OCI-LY3 (cell line): ENCODE measurements at regions not wholly inside any gene's neighbourhood (a gene's known extent, or its start where the extent isn't known, plus 50 kb on each side); places are given as distances from the start of the nearest gene placed in this dataset.

Source experiments
- H2AFZ ChIP-seq: fragments of 200-600, 300-600 bp; shearing (Covaris generic); 2 replicates; pipeline ENCODE4 v1.6.0; 2014; ENCODE audit warnings: antibody characterized with exemption, low read depth, low read length
- H3K27ac ChIP-seq: fragments of 200-600, 300-600 bp; sonication (generic); 2 replicates; pipeline ENCODE4 v1.5.1; 2014; ENCODE audit warnings: mild to moderate bottlenecking, low read length, moderate library complexity, mixed read lengths
- H3K27me3 ChIP-seq: fragments of 200-600, 300-600 bp; sonication (generic); 2 replicates; pipeline ENCODE4 v1.6.1; 2014; ENCODE audit warnings: low read depth, low read length, mixed read lengths
- H3K36me3 ChIP-seq: fragments of 200-600, 300-600 bp; sonication (generic); replicated peaks from 2 replicates; pipeline ENCODE3; 2014; ENCODE audit warnings: low read depth, low read length, mixed read lengths
- H3K4me1 ChIP-seq: fragments of 300-600, 200-600 bp; sonication (generic); 2 replicates; pipeline ENCODE4 v1.6.1; 2014; ENCODE audit warnings: low read length, mixed read lengths
- H3K4me2 ChIP-seq: fragments of 200-600, 300-600 bp; sonication (generic); 2 replicates; pipeline ENCODE4 v1.6.1; 2014; ENCODE audit warnings: low read length, mixed read lengths
- H3K4me3 ChIP-seq: fragments of 300-600, 200-600 bp; sonication (generic); 2 replicates; pipeline ENCODE4 v1.5.1; 2014; ENCODE audit warnings: antibody characterized with exemption, mild to moderate bottlenecking, low read length, moderate library complexity
- H3K79me2 ChIP-seq: fragments of 300-600, 200-600 bp; shearing (Covaris generic); 2 replicates; pipeline ENCODE4 v1.6.1; 2014; ENCODE audit warnings: mild to moderate bottlenecking, low read length, mixed read lengths
- H3K9ac ChIP-seq: fragments of 300-600, 200-600 bp; shearing (Covaris generic); 2 replicates; pipeline ENCODE4 v1.6.0; 2014; ENCODE audit warnings: mild to moderate bottlenecking, low read length, moderate library complexity
- H3K9me3 ChIP-seq: fragments of 200-600, 300-600 bp; shearing (Covaris generic); 2 replicates; pipeline ENCODE4 v1.6.1; 2014; ENCODE audit warnings: low read length, mixed read lengths; ENCODE audit not compliant: insufficient read depth
- H4K20me1 ChIP-seq: fragments of 200-600, 300-600 bp; sonication (generic); 2 replicates; pipeline ENCODE4 v1.6.1; 2016; ENCODE audit warnings: low read length, mixed read lengths; ENCODE audit not compliant: insufficient read depth
- CTCF ChIP-seq: fragments of 200-600, 300-600 bp; sonication (generic); IDR thresholded peaks from 2 replicates; pipeline ENCODE4 v1.5.1; 2014; ENCODE audit warnings: antibody characterized with exemption, low read length, low read depth
- EZH2phosphoT487 ChIP-seq: fragments of 200-600 bp; shearing (Covaris generic); IDR thresholded peaks from 2 replicates; pipeline ENCODE4 v1.6.1; 2018; ENCODE audit warnings: antibody characterized with exemption, mixed run types, low read depth

GRCh38 chr15:47963265-47963664 lies 157.5 kb upstream of the SLC24A5 start:
- Histone ChIP-seq H3K27ac (no peak overlapping the region), H3K9me3 (no peaks in the 10 kb centered on the region), H3K4me3 (no peak overlapping the region), H3K36me3 (no peaks in the 10 kb centered on the region), H3K9ac (no peak overlapping the region), H2AFZ (no peak overlapping the region), H3K4me2 (no peak overlapping the region), H4K20me1 (peaks cover 51% of the 10 kb centered on the region), H3K27me3 (peaks cover 94% of the 10 kb centered on the region), H3K79me2 (no peaks in the 10 kb centered on the region), H3K4me1 (peaks cover 37% of the 10 kb centered on the region)
- TF ChIP-seq CTCF (no peak), EZH2phosphoT487 (no peak)

- peaks cover 51% of the 10 kb centered on the region for H4K20me1 ChIP-seq
- peaks cover 94% of the 10 kb centered on the region for H3K27me3 ChIP-seq
- H3K36me3 ChIP-seq: no peaks in the 10 kb centered on the region
- TF ChIP-seq CTCF (no peak), EZH2phosphoT487 (no peak)
- H3K9me3 ChIP-seq: no peaks in the 10 kb centered on the region
- H3K79me2 ChIP-seq: no peaks in the 10 kb centered on the region
- H3K4me1 ChIP-seq: peaks cover 37% of the 10 kb centered on the region
- H3K4me2 ChIP-seq: no peak overlapping the region
- no peak overlapping the region for H3K4me3 ChIP-seq
- no peak overlapping the region for H2AFZ ChIP-seq
- no peak overlapping the region for H3K27ac ChIP-seq
- no peak overlapping the region for H3K9ac ChIP-seq
These were observed 156.6 kb upstream of the SLC24A5 start for GRCh38 chr15:47964229-47964628.

- Histone ChIP-seq H3K79me2 (no peaks in the 10 kb centered on the region), H4K20me1 (peaks cover 42% of the 10 kb centered on the region), H3K4me1 (peaks cover 30% of the 10 kb centered on the region), H3K36me3 (no peaks in the 10 kb centered on the region), H3K27ac (no peak overlapping the region), H3K4me2 (no peak overlapping the region), H2AFZ (no peak overlapping the region), H3K27me3 (peaks cover 94% of the 10 kb centered on the region), H3K9ac (no peak overlapping the region), H3K4me3 (no peak overlapping the region), H3K9me3 (no peaks in the 10 kb centered on the region)
- TF ChIP-seq EZH2phosphoT487: no peak
- no peak for TF ChIP-seq CTCF
These were observed 155.5 kb upstream of the SLC24A5 start for GRCh38 chr15:47965297-47965696.

- no peak overlapping the region for H3K27ac ChIP-seq
These were observed 152.2 kb upstream of the SLC24A5 start for GRCh38 chr15:47968593-47968992.

More at GRCh38 chr15:47968593-47968992, 152.2 kb upstream of the SLC24A5 start:
- no peak for TF ChIP-seq CTCF
- TF ChIP-seq EZH2phosphoT487: no peak
- no peaks in the 10 kb centered on the region for H3K36me3 ChIP-seq
- no peak overlapping the region for H2AFZ ChIP-seq
- peaks cover 14% of the 10 kb centered on the region; the same call in 1 of the 2 replicates for H4K20me1 ChIP-seq
- H3K9me3 ChIP-seq: no peaks in the 10 kb centered on the region
- no peak overlapping the region for H3K9ac ChIP-seq
- H3K4me3 ChIP-seq: no peak overlapping the region
- H3K27me3 ChIP-seq: peaks cover 99% of the 10 kb centered on the region
- no peaks in the 10 kb centered on the region for H3K79me2 ChIP-seq
- H3K4me1 ChIP-seq: peaks cover 10% of the 10 kb centered on the region
- H3K4me2 ChIP-seq: no peak overlapping the region
